H1 (cell line): ENCODE measurements at regions not wholly inside any gene's neighbourhood (a gene's known extent, or its start where the extent isn't known, plus 50 kb on each side); places are given as distances from the start of the nearest gene placed in this dataset.

ENCODE experiments used
- ATF3 ChIP-seq: IDR thresholded peaks from 2 replicates; pipeline ENCODE4 v1.6.1; 2011; ENCODE audit warnings: low read depth, mild to moderate bottlenecking, low read length; ENCODE audit not compliant: insufficient read depth
- CHD2 ChIP-seq: IDR thresholded peaks from 2 replicates; pipeline ENCODE4 v1.6.1; 2012; ENCODE audit warnings: low read length, improper control_type of control experiment
- CTCF ChIP-seq, 3 experiments: IDR thresholded peaks; 1 replicate in 2 of 3; 2 replicates in 1 of 3; pipeline versions ENCODE4 v1.5.1 to v1.6.1; 2011; ENCODE audit warnings: low read length in 3 of 3, mild to moderate bottlenecking in 3 of 3, inconsistent platforms in 2 of 3, low read depth in 1 of 3, moderate library complexity in 1 of 3; ENCODE audit not compliant: insufficient read depth in 1 of 3; ENCODE audit errors: control extremely low read depth in 1 of 3
- EGR1 ChIP-seq: IDR thresholded peaks from 2 replicates; pipeline ENCODE4 v1.6.1; 2011; ENCODE audit warnings: low read depth, low read length, borderline replicate concordance
- EP300 ChIP-seq, 2 experiments: IDR thresholded peaks; 1 replicate in 1 of 2; 2 replicates in 1 of 2; pipeline ENCODE4 v1.6.1; 2011 to 2012; ENCODE audit warnings: low read depth in 2 of 2, low read length in 2 of 2, mild to moderate bottlenecking in 2 of 2, borderline replicate concordance in 1 of 2, inconsistent platforms in 1 of 2, moderate library complexity in 1 of 2
- GTF2F1 ChIP-seq: IDR thresholded peaks from 2 replicates; pipeline ENCODE4 v1.6.1; 2012; ENCODE audit warnings: low read depth, low read length, improper control_type of control experiment, borderline replicate concordance
- PHF8 ChIP-seq: fragments of 200-600 bp; sonication (generic); conservative IDR thresholded peaks from 2 replicates; pipeline ENCODE4 v1.7.1; 2012; ENCODE audit warnings: low read depth, mild to moderate bottlenecking, inconsistent platforms, low read length, moderate library complexity
- POLR2A ChIP-seq, 2 experiments: IDR thresholded peaks; 1 replicate in 1 of 2; 2 replicates in 1 of 2; pipeline ENCODE4 v1.6.1; 2011; ENCODE audit warnings: low read depth in 2 of 2, low read length in 2 of 2, mild to moderate bottlenecking in 2 of 2; ENCODE audit errors: control extremely low read depth in 1 of 2
- RAD21 ChIP-seq, 2 experiments: IDR thresholded peaks in 1 of 2; conservative IDR thresholded peaks in 1 of 2; 2 replicates each; pipeline ENCODE4 v1.6.1; 2011; ENCODE audit warnings: low read depth in 2 of 2, low read length in 2 of 2, improper control_type of control experiment in 1 of 2, inconsistent platforms in 1 of 2, mild to moderate bottlenecking in 1 of 2, moderate library complexity in 1 of 2
- TBP ChIP-seq: IDR thresholded peaks from 2 replicates; pipeline ENCODE4 v1.6.1; 2011; ENCODE audit warnings: low read depth, low read length, improper control_type of control experiment
- TEAD4 ChIP-seq: IDR thresholded peaks from 2 replicates; pipeline ENCODE4 v1.6.1; 2012; ENCODE audit warnings: low read depth, low read length, inconsistent platforms, mixed read lengths
- ZNF274 ChIP-seq: IDR thresholded peaks from 2 replicates; pipeline ENCODE4 v1.7.0; 2012; ENCODE audit warnings: low read length, borderline replicate concordance; ENCODE audit errors: extremely low read depth

DNA sequence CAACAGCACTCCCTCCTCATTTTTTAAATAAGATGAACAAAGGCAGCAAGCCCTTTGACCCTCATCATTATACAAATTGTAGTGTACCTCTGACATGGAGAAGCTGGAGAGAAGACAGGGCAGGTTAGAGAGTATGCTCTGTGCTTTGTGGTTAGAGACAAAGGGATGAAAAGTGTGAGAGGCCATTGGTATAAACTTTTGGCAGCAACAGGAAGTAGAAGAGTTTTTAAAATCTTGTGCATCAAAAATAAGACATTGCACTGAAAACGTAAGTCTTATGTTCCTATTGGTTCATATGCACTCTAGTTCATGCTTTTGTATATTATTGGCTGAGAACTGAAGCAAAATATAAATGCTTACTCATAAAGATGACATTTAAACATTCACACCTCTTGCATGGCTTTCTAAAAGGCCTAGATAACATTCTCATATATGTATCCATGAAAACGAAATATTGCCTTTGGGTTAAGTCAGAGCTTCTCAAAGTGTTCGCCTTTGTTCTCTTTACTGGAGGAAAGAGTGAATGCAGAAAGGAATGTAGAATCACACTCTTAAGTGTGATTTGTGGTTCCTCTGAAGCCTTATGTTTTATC lies 158.0 kb downstream of the PALM2AKAP2 start:
- TF ChIP-seq POLR2A (IDR thresholded peaks at IDR 0.05; ENCODE audit: control extremely low read depth in 1 of 2, low read depth in 2 of 2, low read length in 2 of 2) (no peak), ZNF274 (no peak), CTCF (IDR thresholded peaks at IDR 0.05; ENCODE audit: control extremely low read depth in 1 of 3, insufficient read depth in 1 of 3, low read depth in 1 of 3, low read length in 3 of 3) (no peak), PHF8 (no peak), CHD2 (no peak), EP300 (IDR thresholded peaks at IDR 0.05; ENCODE audit: borderline replicate concordance in 1 of 2, low read depth in 2 of 2, low read length in 2 of 2) (no peak), GTF2F1 (no peak), TBP (no peak), ATF3 (no peak), EGR1 (no peak), TEAD4 (no peak), RAD21 (IDR thresholded peaks at IDR 0.05 in 1 of 2, conservative IDR thresholded peaks at IDR 0.05 in 1 of 2; ENCODE audit: low read depth in 2 of 2, low read length in 2 of 2) (no peak)
